Hepatocyte (in vitro differentiated cells): ENCODE measurements at regions not wholly inside any gene's neighbourhood (a gene's known extent, or its start where the extent isn't known, plus 50 kb on each side); places are given as distances from the start of the nearest gene placed in this dataset.

Source experiments
- EZH2 ChIP-seq: fragments of 200-600 bp; sonication (generic); IDR thresholded peaks from 2 replicates; pipeline ENCODE4 v1.6.1; 2016; ENCODE audit warnings: antibody characterized with exemption, mild to moderate bottlenecking, borderline replicate concordance
- EZH2phosphoT487 ChIP-seq: fragments of 200-600 bp; sonication (generic); IDR thresholded peaks from one replicate; pipeline ENCODE4 v1.6.1; 2018; ENCODE audit warnings: antibody characterized with exemption, mild to moderate bottlenecking, low read depth, moderate library complexity; ENCODE audit not compliant: unreplicated experiment, severe bottlenecking
- TF ChIP-seq, protein P1 (sequence below): fragments of 200-600 bp; sonication (generic); IDR thresholded peaks from 2 replicates; pipeline ENCODE4 v1.5.1; 2016; ENCODE audit warnings: antibody characterized with exemption, mild to moderate bottlenecking; ENCODE audit not compliant: poor library complexity

DNA sequence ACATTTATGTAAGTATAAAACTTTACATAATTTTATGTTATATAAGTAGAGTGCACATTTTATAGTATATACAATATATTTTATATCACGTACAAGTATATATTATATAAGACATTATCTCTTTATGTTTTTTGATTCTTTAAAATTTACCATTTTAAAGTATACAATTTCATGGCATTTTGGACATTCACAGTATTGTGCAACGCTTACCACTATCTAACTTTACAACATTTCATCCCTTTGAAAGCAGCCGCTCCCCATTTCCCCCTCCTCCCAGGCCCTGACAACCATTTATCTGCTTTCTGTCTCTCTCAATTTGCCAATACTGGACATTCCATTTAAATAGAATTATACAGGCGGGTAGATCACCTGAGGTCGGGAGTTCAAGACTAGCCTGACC is 512.5 kb downstream of the TSN start:
- TF ChIP-seq, protein P1, sequence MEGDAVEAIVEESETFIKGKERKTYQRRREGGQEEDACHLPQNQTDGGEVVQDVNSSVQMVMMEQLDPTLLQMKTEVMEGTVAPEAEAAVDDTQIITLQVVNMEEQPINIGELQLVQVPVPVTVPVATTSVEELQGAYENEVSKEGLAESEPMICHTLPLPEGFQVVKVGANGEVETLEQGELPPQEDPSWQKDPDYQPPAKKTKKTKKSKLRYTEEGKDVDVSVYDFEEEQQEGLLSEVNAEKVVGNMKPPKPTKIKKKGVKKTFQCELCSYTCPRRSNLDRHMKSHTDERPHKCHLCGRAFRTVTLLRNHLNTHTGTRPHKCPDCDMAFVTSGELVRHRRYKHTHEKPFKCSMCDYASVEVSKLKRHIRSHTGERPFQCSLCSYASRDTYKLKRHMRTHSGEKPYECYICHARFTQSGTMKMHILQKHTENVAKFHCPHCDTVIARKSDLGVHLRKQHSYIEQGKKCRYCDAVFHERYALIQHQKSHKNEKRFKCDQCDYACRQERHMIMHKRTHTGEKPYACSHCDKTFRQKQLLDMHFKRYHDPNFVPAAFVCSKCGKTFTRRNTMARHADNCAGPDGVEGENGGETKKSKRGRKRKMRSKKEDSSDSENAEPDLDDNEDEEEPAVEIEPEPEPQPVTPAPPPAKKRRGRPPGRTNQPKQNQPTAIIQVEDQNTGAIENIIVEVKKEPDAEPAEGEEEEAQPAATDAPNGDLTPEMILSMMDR, result no peak
- no peak for TF ChIP-seq EZH2
- no peak for TF ChIP-seq EZH2phosphoT487
